Breast epithelium (tissue), 4 donors: ENCODE measurements at regions not wholly inside any gene's neighbourhood (a gene's known extent, or its start where the extent isn't known, plus 50 kb on each side); places are given as distances from the start of the nearest gene placed in this dataset.

Source experiments
- DNase-seq, 2 donors: peaks; one replicate each; pipeline ENCODE4 v3.0.0-alpha.2; 2019; ENCODE audit warnings: low spot score in 2 of 2
- H3K27ac ChIP-seq, 2 donors: fragments of 200-600 bp; sonication (generic) in 1 of 2; one replicate each; pipeline ENCODE4 v1.5.1; 2016 to 2019; ENCODE audit warnings: mild to moderate bottlenecking in 1 of 2
- H3K27me3 ChIP-seq, 2 donors: fragments of 200-600 bp; sonication (generic) in 1 of 2; one replicate each; pipeline versions ENCODE4 v1.5.1 to v1.6.0; 2017 to 2019; ENCODE audit warnings: control low read depth in 1 of 2, mild to moderate bottlenecking in 1 of 2
- H3K36me3 ChIP-seq: fragments of 200-600 bp; one replicate; pipeline ENCODE4 v1.5.1; 2019
- H3K4me1 ChIP-seq, 2 donors: fragments of 200-600 bp; sonication (generic); one replicate each; pipeline ENCODE4 v1.5.1; 2016 to 2019; ENCODE audit warnings: control low read depth in 1 of 2
- H3K4me3 ChIP-seq, 3 donors: fragments of 200-600 bp; sonication (generic); 1 replicate in 2 of 3; 2 replicates in 1 of 3; pipeline ENCODE4 v1.5.1; 2016 to 2019; ENCODE audit warnings: mild to moderate bottlenecking in 3 of 3, moderate library complexity in 2 of 3
- H3K9me3 ChIP-seq, 2 donors: fragments of 200-600 bp; sonication (generic) in 1 of 2; one replicate each; pipeline ENCODE4 v1.5.1; 2016 to 2019; ENCODE audit warnings: control low read depth in 1 of 2
- CTCF ChIP-seq, 3 donors: fragments of 450-650 bp; IDR thresholded peaks; one replicate each; pipeline ENCODE4 v1.5.1; 2016 to 2017; ENCODE audit warnings: antibody characterized with exemption in 3 of 3, mild to moderate bottlenecking in 3 of 3, moderate library complexity in 3 of 3
- POLR2A ChIP-seq: fragments of 450-650 bp; IDR thresholded peaks from one replicate; pipeline ENCODE4 v1.6.1; 2016; ENCODE audit warnings: antibody characterized with exemption, mild to moderate bottlenecking, moderate library complexity
- POLR2AphosphoS5 ChIP-seq, 3 donors: sonication (generic); formaldehyde crosslinking; IDR thresholded peaks; one replicate each; pipeline ENCODE4 v1.6.1; 2017; ENCODE audit warnings: antibody characterized with exemption in 3 of 3
- intact Hi-C: fragments of 100-400 bp; cut with DNase I; formaldehyde crosslinking; loops from one replicate; pipeline ENCODE4 v1.15.1; 2023; ENCODE audit warnings: low total_unique reads

- H3K27ac ChIP-seq, result no peak overlapping the region
- no peaks in the 10 kb centered on the region for H3K4me1 ChIP-seq
- intact Hi-C loops, result no loop called here
- peaks cover under 1 to 7% of the 10 kb centered on the region in 2 donors for H3K9me3 ChIP-seq
- no peaks in the 10 kb centered on the region for H3K36me3 ChIP-seq
- H3K4me3 ChIP-seq, result no peak overlapping the region
- no peak for DNase-seq
- TF ChIP-seq POLR2A, result no peak
- no peak for TF ChIP-seq POLR2AphosphoS5 (IDR thresholded peaks at IDR 0.05)
- no peak for TF ChIP-seq CTCF (IDR thresholded peaks at IDR 0.05)
- no peaks in the 10 kb centered on the region for H3K27me3 ChIP-seq
Measured at GRCh38 chr14:27916326-27916725, 850.3 kb upstream of the FOXG1 start.

GRCh38 chr14:27917896-27918295 is 848.7 kb upstream of the FOXG1 start:
- Histone ChIP-seq H3K4me1 (no peaks in the 10 kb centered on the region), H3K9me3 (peaks cover 3 to 10% of the 10 kb centered on the region in 2 donors), H3K36me3 (no peaks in the 10 kb centered on the region), H3K27me3 (no peaks in the 10 kb centered on the region), H3K27ac (no peak overlapping the region), H3K4me3 (no peak overlapping the region)
- TF ChIP-seq POLR2AphosphoS5 (IDR thresholded peaks at IDR 0.05), result no peak
- no peak for TF ChIP-seq POLR2A
- TF ChIP-seq CTCF (IDR thresholded peaks at IDR 0.05), result no peak
- no peak for DNase-seq
- intact Hi-C loops, result no loop called here

GRCh38 chr14:27927519-27927918 is 839.1 kb upstream of the FOXG1 start:
- H3K9me3 ChIP-seq, result peaks cover under 1 to 5% of the 10 kb centered on the region in 2 donors
- H3K27me3 ChIP-seq, result no peaks in the 10 kb centered on the region
- DNase-seq, result no peak
- no peak overlapping the region for H3K4me3 ChIP-seq
- intact Hi-C loops, result no loop called here
- H3K4me1 ChIP-seq, result no peaks in the 10 kb centered on the region
- no peaks in the 10 kb centered on the region for H3K36me3 ChIP-seq
- no peak overlapping the region for H3K27ac ChIP-seq
- TF ChIP-seq POLR2A, result no peak
- no peak for TF ChIP-seq CTCF (IDR thresholded peaks at IDR 0.05)
- TF ChIP-seq POLR2AphosphoS5 (IDR thresholded peaks at IDR 0.05), result no peak

- no peaks in the 10 kb centered on the region for H3K9me3 ChIP-seq
- intact Hi-C loops, result no loop called here
- TF ChIP-seq POLR2A (no peak), CTCF (IDR thresholded peaks at IDR 0.05) (no peak), POLR2AphosphoS5 (IDR thresholded peaks at IDR 0.05) (no peak)
- H3K4me3 ChIP-seq, result no peak overlapping the region
- no peak overlapping the region for H3K27ac ChIP-seq
- no peak for DNase-seq
- no peaks in the 10 kb centered on the region for H3K4me1 ChIP-seq
- no peaks in the 10 kb centered on the region for H3K27me3 ChIP-seq
- H3K36me3 ChIP-seq, result no peaks in the 10 kb centered on the region
Measured at GRCh38 chr14:27929797-27930347, 836.7 kb upstream of the FOXG1 start.

- no peaks in the 10 kb centered on the region for H3K27me3 ChIP-seq
- H3K9me3 ChIP-seq, result no peaks in the 10 kb centered on the region
- no peak for DNase-seq
- H3K36me3 ChIP-seq, result no peaks in the 10 kb centered on the region
- no peaks in the 10 kb centered on the region for H3K4me1 ChIP-seq
- no peak overlapping the region for H3K4me3 ChIP-seq
- TF ChIP-seq CTCF (IDR thresholded peaks at IDR 0.05), result no peak
- no peak for TF ChIP-seq POLR2AphosphoS5 (IDR thresholded peaks at IDR 0.05)
- TF ChIP-seq POLR2A, result no peak
- no peak overlapping the region for H3K27ac ChIP-seq
- intact Hi-C loops, result no loop called here
Measured at GRCh38 chr14:27938392-27938791, 828.2 kb upstream of the FOXG1 start.
